ENCODE measurements at regions not wholly inside any gene's neighbourhood (a gene's known extent, or its start where the extent isn't known, plus 50 kb on each side); places are given as distances from the start of the nearest gene placed in this dataset.

DNA sequence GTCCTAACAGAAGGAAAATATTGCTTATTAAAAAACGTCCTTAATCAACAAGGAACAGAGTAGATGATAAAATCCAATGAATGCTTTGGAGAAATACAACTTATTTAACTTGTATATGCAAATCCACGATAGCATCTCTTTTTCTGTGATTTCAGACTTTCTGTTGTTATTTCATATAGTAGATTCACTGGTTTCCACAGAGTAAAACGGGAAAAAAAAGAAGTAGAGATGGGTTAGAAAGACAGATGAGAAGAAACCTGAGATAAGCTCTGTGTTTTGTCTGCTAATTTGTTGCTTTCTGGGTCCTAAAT lies 447.7 kb downstream of the RERGL start:
- TF ChIP-seq TAF1 (IDR thresholded peaks at IDR 0.05; ENCODE audit: low read depth, low read length), result no peak
- no peak for TF ChIP-seq POLR2A (IDR thresholded peaks at IDR 0.05; ENCODE audit: low read depth, low read length)
